Activated B cell treated with CpG ODN at 0.5 μM for 24 hours (primary cell): ENCODE measurements at regions not wholly inside any gene's neighbourhood (a gene's known extent, or its start where the extent isn't known, plus 50 kb on each side); places are given as distances from the start of the nearest gene placed in this dataset.
A peak's percentile ranks its signal among the peaks of the same experiment; 100 is the strongest.
"Not testable (repeated sequence)": the region's sequence is repeated elsewhere in the genome, so short reads cannot be mapped to it uniquely, and the experiment has no call there.

ENCODE experiments used
- ATAC-seq: fragments of 200-7000 bp; cut with Tn5 transposase; one replicate; pipeline ENCODE4 v1.10.0; 2021; ENCODE audit warnings: low read depth, mild to moderate bottlenecking, moderate library complexity
- CTCF ChIA-PET: fragments of 350-600 bp; sonication (Branson Sonifier 250); formaldehyde crosslinking; loops from one replicate; lab custom pipeline; 2021; ENCODE audit warnings: antibody characterized with exemption; lab: Charles Lee
- POLR2A ChIA-PET: fragments of 350-600 bp; sonication (Branson Sonifier 250); formaldehyde crosslinking; loops from one replicate; lab custom pipeline; 2021; ENCODE audit warnings: antibody characterized with exemption; lab: Charles Lee
- DNase-seq: peaks from one replicate; pipeline ENCODE4 v3.0.0; 2022
- H3K27ac Mint-ChIP-seq: one replicate; pipeline ENCODE4 v1.8.0; 2020; ENCODE audit warnings: mixed read lengths
- H3K27me3 Mint-ChIP-seq: one replicate; pipeline ENCODE4 v1.8.0; 2021; ENCODE audit warnings: mixed read lengths
- H3K36me3 Mint-ChIP-seq: one replicate; pipeline ENCODE4 v1.8.0; 2021; ENCODE audit warnings: low read depth, mixed read lengths
- H3K4me1 Mint-ChIP-seq: one replicate; pipeline ENCODE4 v1.8.0; 2021; ENCODE audit warnings: mixed read lengths
- H3K4me3 Mint-ChIP-seq: one replicate; pipeline ENCODE4 v1.8.0; 2020; ENCODE audit warnings: mild to moderate bottlenecking, mixed read lengths
- H3K9me3 Mint-ChIP-seq: one replicate; pipeline ENCODE4 v1.8.0; 2020; ENCODE audit warnings: mixed read lengths
- intact Hi-C: fragments of 100-400 bp; cut with micrococcal nuclease; formaldehyde crosslinking; loops from one replicate; pipeline ENCODE4 v1.15.1; 2024
- TF ChIP-seq, protein P1 (sequence below): fragments of 200-600 bp; IDR thresholded peaks from one replicate; pipeline ENCODE4 v1.8.0; 2022; ENCODE audit warnings: antibody characterized with exemption, mild to moderate bottlenecking

GRCh38 chr20:33927724-33928123 is 66.0 kb upstream of the RALY start:
- no peak overlapping the region for H3K4me3 Mint-ChIP-seq
- H3K9me3 Mint-ChIP-seq = no peaks in the 10 kb centered on the region
- intact Hi-C loops = no loop called here
- DNase-seq (no peak), ATAC-seq (no peak)
- ChIA-PET CTCF (no interaction called here), POLR2A (no interaction called here)
- H3K4me1 Mint-ChIP-seq = no peaks in the 10 kb centered on the region
- no peak overlapping the region for H3K27ac Mint-ChIP-seq
- H3K27me3 Mint-ChIP-seq = peaks cover 3% of the 10 kb centered on the region
- TF ChIP-seq, protein P1, sequence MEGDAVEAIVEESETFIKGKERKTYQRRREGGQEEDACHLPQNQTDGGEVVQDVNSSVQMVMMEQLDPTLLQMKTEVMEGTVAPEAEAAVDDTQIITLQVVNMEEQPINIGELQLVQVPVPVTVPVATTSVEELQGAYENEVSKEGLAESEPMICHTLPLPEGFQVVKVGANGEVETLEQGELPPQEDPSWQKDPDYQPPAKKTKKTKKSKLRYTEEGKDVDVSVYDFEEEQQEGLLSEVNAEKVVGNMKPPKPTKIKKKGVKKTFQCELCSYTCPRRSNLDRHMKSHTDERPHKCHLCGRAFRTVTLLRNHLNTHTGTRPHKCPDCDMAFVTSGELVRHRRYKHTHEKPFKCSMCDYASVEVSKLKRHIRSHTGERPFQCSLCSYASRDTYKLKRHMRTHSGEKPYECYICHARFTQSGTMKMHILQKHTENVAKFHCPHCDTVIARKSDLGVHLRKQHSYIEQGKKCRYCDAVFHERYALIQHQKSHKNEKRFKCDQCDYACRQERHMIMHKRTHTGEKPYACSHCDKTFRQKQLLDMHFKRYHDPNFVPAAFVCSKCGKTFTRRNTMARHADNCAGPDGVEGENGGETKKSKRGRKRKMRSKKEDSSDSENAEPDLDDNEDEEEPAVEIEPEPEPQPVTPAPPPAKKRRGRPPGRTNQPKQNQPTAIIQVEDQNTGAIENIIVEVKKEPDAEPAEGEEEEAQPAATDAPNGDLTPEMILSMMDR = no peak
- no peaks in the 10 kb centered on the region for H3K36me3 Mint-ChIP-seq

DNA sequence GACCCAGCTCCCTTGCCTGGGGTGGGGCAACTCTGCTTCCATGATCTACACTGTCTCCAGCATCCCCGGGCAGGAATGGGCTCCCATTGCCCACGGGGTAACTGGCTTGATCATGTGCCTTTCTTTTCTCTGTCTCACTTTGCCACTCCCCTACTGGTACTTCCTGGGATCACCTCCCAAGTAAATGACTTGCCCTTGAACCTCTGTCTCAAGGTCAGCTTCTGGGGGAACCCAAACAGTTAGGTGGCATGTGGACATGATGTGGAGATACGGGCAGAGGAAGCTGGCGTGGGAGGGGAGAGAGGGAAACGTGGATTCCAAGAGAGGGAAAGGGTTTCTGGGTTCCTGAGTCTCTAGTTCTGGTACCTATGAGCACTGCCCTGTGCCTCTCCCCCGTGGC is 63.8 kb upstream of the RALY start:
- TF ChIP-seq, protein P1 = no peak
- no peak overlapping the region for H3K27ac Mint-ChIP-seq
- intact Hi-C loops = loop anchor here (5.0 kb wide), 1 partner anchor 142 kb away; no protein-coding TSS in a partner anchor
- DNase-seq = no peak
- no peaks in the 10 kb centered on the region for H3K36me3 Mint-ChIP-seq
- ChIA-PET CTCF (interaction anchor here (1.5 kb wide), 1 partner anchor 15 kb away, joined by 3 read pairs; no protein-coding TSS in a partner anchor), POLR2A (no interaction called here)
- ATAC-seq = no peak
- no peaks in the 10 kb centered on the region for H3K9me3 Mint-ChIP-seq
- peaks cover 3% of the 10 kb centered on the region for H3K27me3 Mint-ChIP-seq
- no peak overlapping the region for H3K4me3 Mint-ChIP-seq
- no peaks in the 10 kb centered on the region for H3K4me1 Mint-ChIP-seq

DNA sequence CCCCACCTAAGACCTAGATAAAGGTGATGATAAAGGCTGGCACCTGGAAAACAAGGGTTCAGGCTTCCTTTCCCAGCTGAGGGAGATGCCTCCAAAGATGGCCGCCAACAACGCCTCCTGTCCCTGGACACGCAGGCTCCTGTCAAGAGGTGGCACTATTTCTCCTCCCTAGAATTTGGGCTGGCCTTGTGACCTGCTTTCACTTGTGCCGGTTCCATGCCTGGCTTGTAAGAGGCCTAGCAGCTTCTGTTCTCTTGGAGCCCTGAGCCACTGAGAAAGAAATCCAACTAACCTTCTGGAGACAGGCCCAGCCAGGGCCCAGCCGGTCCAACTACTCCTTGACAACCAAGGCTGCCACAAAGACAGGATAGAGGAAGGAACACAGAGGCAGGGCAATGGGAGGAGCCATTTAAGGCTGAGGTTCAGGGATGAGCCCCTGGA is 60.2 kb upstream of the RALY start:
- TF ChIP-seq, protein P1 = no peak
- no peaks in the 10 kb centered on the region for H3K27me3 Mint-ChIP-seq
- H3K4me3 Mint-ChIP-seq = no peak overlapping the region
- no peak overlapping the region for H3K27ac Mint-ChIP-seq
- DNase-seq (no peak), ATAC-seq (peak; percentile 31)
- no peaks in the 10 kb centered on the region for H3K9me3 Mint-ChIP-seq
- intact Hi-C loops = loop anchor here (1.0 to 5.0 kb wide), 2 partner anchors 139 to 196 kb away; no protein-coding TSS in a partner anchor
- no peaks in the 10 kb centered on the region for H3K36me3 Mint-ChIP-seq
- CTCF ChIA-PET = interaction anchor here (0.6 to 0.9 kb wide), 2 partner anchors 12 to 136 kb away, joined by 3 to 5 read pairs; no protein-coding TSS in a partner anchor
- H3K4me1 Mint-ChIP-seq = no peaks in the 10 kb centered on the region
- POLR2A ChIA-PET = no interaction called here

- intact Hi-C loops = no loop called here
- TF ChIP-seq, protein P1 = no peak
- ATAC-seq = no peak
- Mint-ChIP-seq H3K4me3 (no peak overlapping the region), H3K27ac (no peak overlapping the region), H3K4me1 (no peaks in the 10 kb centered on the region), H3K9me3 (no peaks in the 10 kb centered on the region), H3K36me3 (no peaks in the 10 kb centered on the region), H3K27me3 (no peaks in the 10 kb centered on the region)
- no peak for DNase-seq
- POLR2A ChIA-PET = interaction anchor here (0.8 kb wide), 1 partner anchor 176 kb away, joined by 5 read pairs; no protein-coding TSS in a partner anchor
- CTCF ChIA-PET = no interaction called here
These were observed 57.1 kb upstream of the RALY start for GRCh38 chr20:33936656-33937055.

DNA sequence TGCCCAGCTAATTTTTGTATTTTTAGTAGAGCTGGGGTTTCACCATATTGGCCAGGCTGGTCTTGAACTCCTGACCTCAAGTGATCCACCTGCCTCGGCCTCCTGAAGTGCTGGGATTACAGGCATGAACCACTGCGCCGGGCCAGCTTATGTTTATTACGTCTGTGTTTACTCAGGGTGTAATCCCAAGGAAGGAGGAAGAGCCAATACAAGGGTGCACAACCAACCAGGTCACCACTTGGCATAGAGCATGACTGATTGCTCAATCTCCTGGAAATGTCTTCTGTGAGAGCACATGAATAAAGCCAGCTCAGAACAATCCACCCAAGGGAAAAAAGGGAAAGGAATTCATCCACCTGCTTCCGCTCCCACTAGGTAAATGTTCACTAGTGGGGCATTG is 54.7 kb upstream of the RALY start:
- H3K36me3 Mint-ChIP-seq, H3K4me1 Mint-ChIP-seq, CTCF ChIA-PET: not testable (repeated sequence)

GRCh38 chr20:33940666-33941065 is 53.0 kb upstream of the RALY start:
- no peak overlapping the region for H3K4me3 Mint-ChIP-seq
- ATAC-seq = no peak
- ChIA-PET POLR2A (interaction anchor here (0.6 to 1.1 kb wide), 3 partner anchors 21 to 53 kb away, joined by 3 to 8 read pairs (median 3); partner anchors contain the start of gene RALY), CTCF (interaction anchor here (0.6 kb wide), 1 partner anchor 610 kb away, joined by 4 read pairs; no protein-coding TSS in a partner anchor)
- no peaks in the 10 kb centered on the region for H3K4me1 Mint-ChIP-seq
- peaks cover 2% of the 10 kb centered on the region for H3K27me3 Mint-ChIP-seq
- intact Hi-C loops = no loop called here
- DNase-seq = no peak
- no peaks in the 10 kb centered on the region for H3K36me3 Mint-ChIP-seq
- no peaks in the 10 kb centered on the region for H3K9me3 Mint-ChIP-seq
- TF ChIP-seq, protein P1 = no peak
- no peak overlapping the region for H3K27ac Mint-ChIP-seq

More for the DNA sequence above, 54.7 kb upstream of the RALY start:
- intact Hi-C loops, DNase-seq, H3K27me3 Mint-ChIP-seq, H3K9me3 Mint-ChIP-seq, H3K4me3 Mint-ChIP-seq, ATAC-seq, POLR2A ChIA-PET, H3K27ac Mint-ChIP-seq: not testable (repeated sequence)
